ENCODE measurements at regions not wholly inside any gene's neighbourhood (a gene's known extent, or its start where the extent isn't known, plus 50 kb on each side); places are given as distances from the start of the nearest gene placed in this dataset.

DNA sequence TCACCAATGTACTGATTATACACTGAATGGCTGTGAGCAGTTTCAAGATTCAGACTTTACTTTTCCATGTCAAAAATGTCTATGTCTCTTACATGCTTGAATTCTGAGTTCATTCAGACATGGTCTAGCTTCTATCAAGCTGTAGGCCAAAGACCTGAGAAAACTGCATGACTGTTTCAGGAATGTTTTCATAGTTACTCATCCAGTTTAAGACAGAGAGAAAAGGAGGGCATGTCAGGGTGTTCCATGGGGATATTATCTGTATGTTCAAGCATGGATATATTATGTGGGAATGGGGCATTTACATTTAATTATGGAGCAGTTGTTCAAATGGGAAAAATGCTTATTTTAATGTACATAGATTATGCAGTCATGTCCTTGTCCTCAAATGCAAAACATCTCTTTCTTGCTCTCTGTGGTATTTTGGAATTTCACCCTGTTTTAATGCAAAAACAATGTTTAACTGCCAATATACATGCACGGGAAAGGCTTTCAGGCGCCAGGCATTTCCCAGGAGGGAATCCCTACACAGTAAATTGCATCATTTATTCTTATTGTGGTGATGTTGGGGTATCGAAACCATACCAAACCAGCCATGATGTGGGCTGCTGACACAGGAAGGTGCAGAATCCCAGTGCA is 429.1 kb upstream of the INTU start:
- Histone ChIP-seq H3K27ac (no peak overlapping the region), H3K27me3 (no peaks in the 10 kb centered on the region)
- TF ChIP-seq, protein P1, sequence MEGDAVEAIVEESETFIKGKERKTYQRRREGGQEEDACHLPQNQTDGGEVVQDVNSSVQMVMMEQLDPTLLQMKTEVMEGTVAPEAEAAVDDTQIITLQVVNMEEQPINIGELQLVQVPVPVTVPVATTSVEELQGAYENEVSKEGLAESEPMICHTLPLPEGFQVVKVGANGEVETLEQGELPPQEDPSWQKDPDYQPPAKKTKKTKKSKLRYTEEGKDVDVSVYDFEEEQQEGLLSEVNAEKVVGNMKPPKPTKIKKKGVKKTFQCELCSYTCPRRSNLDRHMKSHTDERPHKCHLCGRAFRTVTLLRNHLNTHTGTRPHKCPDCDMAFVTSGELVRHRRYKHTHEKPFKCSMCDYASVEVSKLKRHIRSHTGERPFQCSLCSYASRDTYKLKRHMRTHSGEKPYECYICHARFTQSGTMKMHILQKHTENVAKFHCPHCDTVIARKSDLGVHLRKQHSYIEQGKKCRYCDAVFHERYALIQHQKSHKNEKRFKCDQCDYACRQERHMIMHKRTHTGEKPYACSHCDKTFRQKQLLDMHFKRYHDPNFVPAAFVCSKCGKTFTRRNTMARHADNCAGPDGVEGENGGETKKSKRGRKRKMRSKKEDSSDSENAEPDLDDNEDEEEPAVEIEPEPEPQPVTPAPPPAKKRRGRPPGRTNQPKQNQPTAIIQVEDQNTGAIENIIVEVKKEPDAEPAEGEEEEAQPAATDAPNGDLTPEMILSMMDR (IDR thresholded peaks at IDR 0.05) = no peak

DNA sequence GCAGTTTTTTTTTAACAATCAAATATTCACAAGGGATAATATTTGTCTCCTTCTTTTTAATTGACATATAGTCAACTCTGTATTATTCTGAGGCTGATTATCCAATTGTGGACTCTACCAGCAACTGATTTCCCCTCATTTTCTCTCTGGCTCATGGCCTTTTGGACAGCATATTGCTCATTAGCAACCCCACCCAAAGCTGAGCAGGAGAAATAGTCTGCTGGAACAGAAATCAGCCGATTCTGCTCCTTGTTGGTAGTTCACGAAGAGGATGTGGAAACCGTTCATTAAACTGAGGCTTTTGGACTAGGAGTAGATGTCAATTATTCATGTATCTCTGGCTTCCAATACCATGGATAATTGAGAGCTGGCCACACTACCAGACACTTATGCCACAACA is 428.4 kb upstream of the INTU start:
- intact Hi-C loops (cut with DNase I; ENCODE audit: low total_unique reads) = no loop called here
- DNase-seq = no peak
- H3K9me3 ChIP-seq = no peaks in the 10 kb centered on the region
- H3K4me3 ChIP-seq = no peak overlapping the region
- TF ChIP-seq, protein P1 (IDR thresholded peaks at IDR 0.05) = no peak
- H3K27me3 ChIP-seq = no peaks in the 10 kb centered on the region
- no peaks in the 10 kb centered on the region for H3K36me3 ChIP-seq
- no peak overlapping the region for H3K27ac ChIP-seq
- H3K4me1 ChIP-seq = peaks cover 0 to 14% (median 0%) of the 10 kb centered on the region in 4 donors

More for the DNA sequence above, 429.1 kb upstream of the INTU start:
- no peaks in the 10 kb centered on the region for H3K9me3 ChIP-seq
- H3K4me1 ChIP-seq = peaks cover 0 to 14% (median 0%) of the 10 kb centered on the region in 4 donors
- no peak for DNase-seq
- H3K36me3 ChIP-seq = no peaks in the 10 kb centered on the region
- intact Hi-C loops (cut with DNase I; ENCODE audit: low total_unique reads) = no loop called here
- H3K4me3 ChIP-seq = no peak overlapping the region

DNA sequence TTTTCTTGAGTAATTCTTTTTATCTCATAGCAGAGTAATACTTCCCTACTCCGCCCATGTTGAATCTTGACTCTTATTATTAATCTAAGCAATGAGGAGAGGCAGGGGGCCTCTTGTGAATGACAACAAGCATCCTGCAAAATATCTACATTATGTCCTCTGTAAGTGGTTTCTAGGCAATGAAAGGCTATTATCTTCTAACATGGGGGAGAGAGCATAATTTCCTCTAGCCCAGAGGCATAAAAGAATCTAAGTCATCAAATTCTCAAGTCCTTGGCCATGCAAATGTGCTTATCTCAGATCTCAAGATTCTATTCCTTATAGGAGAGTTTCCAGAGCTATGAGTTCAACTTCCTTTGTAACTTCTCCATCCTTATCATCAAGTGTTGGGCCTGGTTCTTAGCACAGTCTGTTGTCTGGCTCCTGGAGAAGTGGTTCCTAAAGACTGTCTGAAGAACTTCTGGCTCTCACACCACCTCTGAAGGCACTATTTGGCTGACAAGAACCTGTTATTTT is 423.1 kb upstream of the INTU start:
- no peaks in the 10 kb centered on the region for H3K27me3 ChIP-seq
- intact Hi-C loops (cut with DNase I; ENCODE audit: low total_unique reads) = no loop called here
- no peak for DNase-seq
- H3K27ac ChIP-seq = no peak overlapping the region
- H3K9me3 ChIP-seq = no peaks in the 10 kb centered on the region
- H3K4me3 ChIP-seq = no peak overlapping the region
- TF ChIP-seq, protein P1 (IDR thresholded peaks at IDR 0.05) = no peak
- peaks cover 0 to 44% (median 23%) of the 10 kb centered on the region in 4 donors for H3K4me1 ChIP-seq
- H3K36me3 ChIP-seq = no peaks in the 10 kb centered on the region

DNA sequence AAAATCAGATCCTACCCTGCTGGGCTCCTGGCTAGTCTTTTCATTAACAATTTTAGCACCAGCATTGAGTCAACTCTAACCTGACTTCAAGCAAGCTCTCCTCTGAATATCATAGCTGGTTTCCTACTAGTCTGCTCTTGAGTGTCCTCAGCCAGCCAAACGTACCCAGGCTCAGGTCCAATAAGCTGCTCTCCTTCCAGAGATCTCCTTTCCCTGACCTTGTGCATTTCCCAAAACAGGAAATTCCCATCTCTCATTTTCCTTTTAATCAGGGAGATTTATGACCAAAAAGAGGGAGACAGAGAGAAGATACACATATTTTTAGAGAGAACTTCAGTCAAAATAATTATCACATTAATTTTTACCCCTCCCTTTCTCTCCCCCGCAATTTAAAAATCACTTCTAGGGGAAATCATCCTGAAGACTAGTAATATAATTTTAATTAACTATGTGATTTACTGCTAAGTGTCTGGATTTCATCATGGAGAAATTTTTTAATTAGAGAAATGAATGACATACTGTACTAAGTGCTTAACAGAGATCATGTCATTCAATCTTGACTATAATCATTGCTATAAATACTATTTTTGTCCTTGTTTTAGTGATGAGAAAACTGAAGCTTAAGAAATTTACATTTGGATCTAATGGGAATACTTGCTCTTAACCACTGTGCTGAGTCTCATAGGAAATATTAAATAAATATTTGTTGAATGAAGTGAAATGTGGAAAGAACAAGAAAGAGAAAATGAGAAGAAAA is 421.7 kb upstream of the INTU start:
- Histone ChIP-seq H3K27ac (peak overlapping the region; percentile 36 to 57), H3K9me3 (no peaks in the 10 kb centered on the region), H3K4me1 (peaks cover 0 to 43% (median 24%) of the 10 kb centered on the region in 4 donors), H3K4me3 (no peak overlapping the region), H3K27me3 (no peaks in the 10 kb centered on the region), H3K36me3 (no peaks in the 10 kb centered on the region)
- intact Hi-C loops (cut with DNase I; ENCODE audit: low total_unique reads) = no loop called here
- peak in 1 of 2 donors; percentile 23 for DNase-seq
- TF ChIP-seq, protein P1 (IDR thresholded peaks at IDR 0.05) = no peak

DNA sequence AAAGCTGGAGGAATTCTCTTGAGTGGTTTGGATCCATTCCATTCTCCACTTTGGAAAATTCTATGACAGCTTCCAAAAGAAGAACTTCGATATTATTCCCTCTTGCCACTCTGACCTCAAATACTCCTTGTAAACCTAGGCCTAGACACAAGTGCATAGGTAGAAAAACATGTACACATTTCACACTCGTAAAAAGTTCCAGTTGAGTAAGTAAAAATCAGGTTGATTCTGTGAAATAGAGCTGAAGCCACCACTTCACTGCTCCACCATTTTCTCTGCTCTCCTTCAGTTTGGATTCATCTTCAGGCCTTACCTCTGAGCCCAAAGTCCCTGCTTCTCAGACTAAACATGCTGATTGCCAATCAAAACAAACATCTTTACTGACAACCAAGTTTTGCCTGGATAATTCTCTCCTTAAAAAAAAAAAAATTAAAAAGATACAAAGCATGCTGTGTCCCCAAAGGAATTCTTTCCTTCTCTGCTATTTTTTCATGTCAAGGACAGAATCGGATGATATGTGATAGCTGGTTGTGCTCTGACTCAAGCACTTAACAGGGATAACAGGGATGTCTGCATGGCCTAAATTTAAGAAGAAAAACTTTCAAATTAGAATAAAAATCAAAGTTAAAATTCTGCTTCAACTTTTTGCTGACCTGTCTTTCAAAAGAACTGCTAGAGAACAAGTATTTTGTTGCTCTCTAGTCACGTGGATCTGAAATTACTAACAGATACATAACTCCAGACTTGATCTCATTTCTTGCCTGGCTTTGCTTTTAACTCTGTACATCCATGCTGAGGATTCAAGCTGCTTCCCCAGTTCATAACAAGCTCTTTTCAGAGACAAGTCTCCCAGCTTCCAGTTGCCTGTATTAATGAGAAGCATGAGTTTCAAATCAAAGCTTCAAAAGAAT is 420.9 kb upstream of the INTU start:
- Histone ChIP-seq H3K4me3 (no peak overlapping the region), H3K36me3 (no peaks in the 10 kb centered on the region), H3K4me1 (peaks cover 0 to 45% (median 24%) of the 10 kb centered on the region in 4 donors), H3K27ac (peak overlapping the region; percentile 36 to 57), H3K27me3 (no peaks in the 10 kb centered on the region), H3K9me3 (no peaks in the 10 kb centered on the region)
- intact Hi-C loops (cut with DNase I; ENCODE audit: low total_unique reads) = no loop called here
- DNase-seq = no peak
- TF ChIP-seq, protein P1 (IDR thresholded peaks at IDR 0.05) = no peak
